NCI-H128 (cell line): ENCODE measurements at regions not wholly inside any gene's neighbourhood (a gene's known extent, or its start where the extent isn't known, plus 50 kb on each side); places are given as distances from the start of the nearest gene placed in this dataset.

Experiments
- DNase-seq: peaks from one replicate; lab custom pipeline; 2025; ENCODE audit not compliant: unreplicated experiment; lab: John Stamatoyannopoulos, UW

- no peak for DNase-seq
Measured at GRCh38 chr4:178481564-178481963, 1039.3 kb upstream of the AGA start.

- DNase-seq = no peak
Measured at GRCh38 chr4:178523038-178523437, 1080.8 kb upstream of the AGA start.

GRCh38 chr4:178535939-178536579 lies 1093.8 kb upstream of the AGA start:
- no peak for DNase-seq

GRCh38 chr4:178553201-178553600 lies 1111.0 kb upstream of the AGA start:
- DNase-seq = no peak

GRCh38 chr4:178554352-178554751 lies 1112.1 kb upstream of the AGA start:
- no peak for DNase-seq

- DNase-seq = no peak
Measured at GRCh38 chr4:178556796-178557195, 1114.6 kb upstream of the AGA start.

- DNase-seq = no peak
Measured at GRCh38 chr4:178577933-178578332, 1135.7 kb upstream of the AGA start.

- no peak for DNase-seq
Measured at GRCh38 chr4:178595500-178596138, 1153.4 kb upstream of the AGA start.

GRCh38 chr4:178598672-178599071 lies 1156.4 kb upstream of the AGA start:
- DNase-seq = no peak

- DNase-seq = no peak
Measured at GRCh38 chr4:178599521-178599920, 1157.3 kb upstream of the AGA start.

GRCh38 chr4:178602833-178603232 lies 1160.6 kb upstream of the AGA start:
- no peak for DNase-seq

GRCh38 chr4:178611062-178611461 lies 1168.8 kb upstream of the AGA start:
- no peak for DNase-seq

- DNase-seq = no peak
Measured at GRCh38 chr4:178612733-178613132, 1170.5 kb upstream of the AGA start.

GRCh38 chr4:178632415-178632814 lies 1190.2 kb upstream of the AGA start:
- no peak for DNase-seq

GRCh38 chr4:178633263-178633662 lies 1191.0 kb upstream of the AGA start:
- no peak for DNase-seq

GRCh38 chr4:178664621-178665020 lies 1222.4 kb upstream of the AGA start:
- DNase-seq = no peak

- DNase-seq = no peak
Measured at GRCh38 chr4:178665916-178666315, 1223.7 kb upstream of the AGA start.

- DNase-seq = no peak
Measured at GRCh38 chr4:178671766-178672165, 1229.5 kb upstream of the AGA start.

GRCh38 chr4:178672512-178672911 lies 1230.3 kb upstream of the AGA start:
- DNase-seq = no peak

- no peak for DNase-seq
Measured at GRCh38 chr4:178681871-178682270, 1239.6 kb upstream of the AGA start.

- DNase-seq = no peak
Measured at GRCh38 chr4:178689926-178690325, 1247.7 kb upstream of the AGA start.

GRCh38 chr4:178693816-178694215 lies 1251.6 kb upstream of the AGA start:
- no peak for DNase-seq

GRCh38 chr4:178696515-178696914 lies 1254.3 kb upstream of the AGA start:
- DNase-seq = no peak
